SK-N-SH (cell line): ENCODE measurements at regions not wholly inside any gene's neighbourhood (a gene's known extent, or its start where the extent isn't known, plus 50 kb on each side); places are given as distances from the start of the nearest gene placed in this dataset.

ENCODE experiments used
- CTCF ChIA-PET: fragments of 300-600, 350-600 bp; formaldehyde crosslinking; extraction: SDS; loops from one replicate; lab custom pipeline; 2021; lab: Yijun Ruan, JAX
- POLR2A ChIA-PET: fragments of 350-600 bp; sonication (Branson Sonifier 250); formaldehyde crosslinking; extraction: SDS; loops from one replicate; lab custom pipeline; 2020; ENCODE audit warnings: antibody characterized with exemption, inconsistent platforms; lab: Yijun Ruan, JAX
- DNase-seq: peaks from one replicate; pipeline ENCODE4 v3.0.0; 2012
- H2AFZ ChIP-seq: fragments of 200-600 bp; sonication (generic); 2 replicates; pipeline ENCODE4 v1.8.1; 2016; ENCODE audit warnings: antibody characterized with exemption, mild to moderate bottlenecking, low read depth
- H3F3A ChIP-seq: fragments of 200-600 bp; sonication (generic); replicated peaks from 2 replicates; pipeline ENCODE3; 2016; ENCODE audit warnings: antibody characterized with exemption, mild to moderate bottlenecking; ENCODE audit not compliant: insufficient read depth
- H3K27ac ChIP-seq, 2 experiments: fragments of 200-500 bp in 1 of 2; fragments of 200-600 bp in 1 of 2; sonication (Bioruptor generic) in 1 of 2; sonication (generic), shearing (Covaris generic) in 1 of 2; 2 replicates each; pipeline versions ENCODE4 v1.5.1 to v1.6.1; 2014 to 2016; ENCODE audit warnings: low read depth in 2 of 2, inconsistent platforms in 1 of 2, low read length in 1 of 2, mild to moderate bottlenecking in 1 of 2, mixed read lengths in 1 of 2
- H3K27me3 ChIP-seq: fragments of 200-600 bp; sonication (generic), shearing (Covaris generic); 2 replicates; pipeline ENCODE4 v1.6.1; 2016; ENCODE audit warnings: mixed run types; ENCODE audit not compliant: insufficient read depth
- H3K36me3 ChIP-seq, 2 experiments: fragments of 200-500 bp in 1 of 2; fragments of 200-600 bp in 1 of 2; sonication (Bioruptor generic) in 1 of 2; sonication (generic) in 1 of 2; replicated peaks in 1 of 2; 2 replicates each; pipeline versions ENCODE3 to v1.5.1; 2014 to 2016; ENCODE audit warnings: low read length in 1 of 2, mild to moderate bottlenecking in 1 of 2; ENCODE audit not compliant: insufficient read depth in 2 of 2, control insufficient read depth in 1 of 2
- H3K4me1 ChIP-seq, 2 experiments: fragments of 200-500 bp in 1 of 2; fragments of 200-600 bp in 1 of 2; sonication (Bioruptor generic) in 1 of 2; sonication (generic), shearing (Covaris generic) in 1 of 2; 2 replicates each; pipeline versions ENCODE4 v1.5.1 to v1.6.1; 2014 to 2016; ENCODE audit warnings: low read depth in 1 of 2, low read length in 1 of 2, mixed run types in 1 of 2; ENCODE audit not compliant: insufficient read depth in 2 of 2, control insufficient read depth in 1 of 2
- H3K4me2 ChIP-seq: fragments of 200-600 bp; sonication (generic), shearing (Covaris generic); 2 replicates; pipeline ENCODE4 v1.6.1; 2017; ENCODE audit warnings: mixed run types
- H3K4me3 ChIP-seq, 2 experiments: fragments of 200-500 bp in 1 of 2; fragments of 200-600 bp in 1 of 2; sonication (Bioruptor generic) in 1 of 2; sonication (generic), shearing (Covaris generic) in 1 of 2; 2 replicates each; pipeline versions ENCODE4 v1.5.1 to v1.8.1; 2014 to 2016; ENCODE audit warnings: low read depth in 2 of 2, inconsistent platforms in 1 of 2, low read length in 1 of 2, mild to moderate bottlenecking in 1 of 2, mixed read lengths in 1 of 2, moderate library complexity in 1 of 2
- H3K79me2 ChIP-seq: fragments of 200-600 bp; sonication (generic); 2 replicates; pipeline ENCODE4 v1.8.1; 2017; ENCODE audit warnings: mild to moderate bottlenecking; ENCODE audit not compliant: insufficient read depth
- H3K9ac ChIP-seq: fragments of 200-600 bp; sonication (generic); 2 replicates; pipeline ENCODE4 v1.6.1; 2017; ENCODE audit warnings: mixed run types
- H3K9me2 ChIP-seq: fragments of 200-600 bp; sonication (generic); 2 replicates; pipeline ENCODE4 v1.6.1; 2017; ENCODE audit warnings: mixed run types
- H3K9me3 ChIP-seq: fragments of 200-600 bp; sonication (generic); 2 replicates; pipeline ENCODE4 v1.6.1; 2017; ENCODE audit warnings: mixed run types, mild to moderate bottlenecking, moderate library complexity
- H4K20me1 ChIP-seq: fragments of 200-600 bp; sonication (generic); 2 replicates; pipeline ENCODE4 v1.6.1; 2017; ENCODE audit warnings: mild to moderate bottlenecking, mixed run types; ENCODE audit not compliant: insufficient read depth
- ELF1 ChIP-seq: IDR thresholded peaks from 2 replicates; pipeline ENCODE4 v1.4.0; 2012
- EP300 ChIP-seq, 2 experiments: IDR thresholded peaks; 2 replicates each; pipeline versions ENCODE4 v1.4.0 to v1.6.1; 2012; ENCODE audit warnings: borderline replicate concordance in 1 of 2, low read depth in 1 of 2, low read length in 1 of 2
- EZH2phosphoT487 ChIP-seq: fragments of 200-600 bp; sonication (generic); IDR thresholded peaks from 2 replicates; pipeline ENCODE4 v1.6.1; 2017; ENCODE audit warnings: low read depth, mixed run types, mild to moderate bottlenecking, antibody characterized with exemption, moderate library complexity, borderline replicate concordance
- FOSL2 ChIP-seq: IDR thresholded peaks from 2 replicates; pipeline ENCODE4 v1.4.0; 2012; ENCODE audit warnings: low read depth, mild to moderate bottlenecking, moderate library complexity, borderline replicate concordance
- GATA2 ChIP-seq: sonication (generic); formaldehyde crosslinking; IDR thresholded peaks from 2 replicates; pipeline ENCODE4 v1.5.0; 2020; ENCODE audit warnings: mild to moderate bottlenecking, missing genetic modification reagents
- JUND ChIP-seq: IDR thresholded peaks from 2 replicates; pipeline ENCODE4 v1.4.0; 2012
- MXI1 ChIP-seq: IDR thresholded peaks from 2 replicates; pipeline ENCODE4 v1.6.1; 2012; ENCODE audit warnings: mild to moderate bottlenecking, low read depth, low read length, improper control_type of control experiment
- NRF1 ChIP-seq: IDR thresholded peaks from 2 replicates; pipeline ENCODE4 v1.6.1; 2012; ENCODE audit warnings: low read depth, mild to moderate bottlenecking, low read length
- POLR2AphosphoS5 ChIP-seq: IDR thresholded peaks from 2 replicates; pipeline ENCODE4 v1.6.1; 2012; ENCODE audit warnings: low read depth, low read length
- SIN3A ChIP-seq: IDR thresholded peaks from 2 replicates; pipeline ENCODE4 v1.6.1; 2012; ENCODE audit warnings: low read depth, mild to moderate bottlenecking, low read length, moderate library complexity, borderline replicate concordance
- TAF1 ChIP-seq: IDR thresholded peaks from 2 replicates; pipeline ENCODE4 v1.6.1; 2012; ENCODE audit warnings: low read depth, mild to moderate bottlenecking, low read length, moderate library complexity, borderline replicate concordance
- TCF12 ChIP-seq: IDR thresholded peaks from 2 replicates; pipeline ENCODE4 v1.4.0; 2012
- USF2 ChIP-seq: fragments of 150-350 bp; IDR thresholded peaks from 2 replicates; pipeline ENCODE4 v1.6.1; 2017; ENCODE audit warnings: antibody characterized with exemption, low read length, low read depth, borderline replicate concordance
- YY1 ChIP-seq: IDR thresholded peaks from 2 replicates; pipeline ENCODE4 v1.4.0; 2012; ENCODE audit warnings: low read depth, mild to moderate bottlenecking
- ZBTB33 ChIP-seq: IDR thresholded peaks from 2 replicates; pipeline ENCODE4 v1.4.0; 2012; ENCODE audit warnings: low read depth, borderline replicate concordance
- WGBS: methylation state at CpG from one replicate; pipeline ENCODE4 v1.1.6; 2017; ENCODE audit warnings: low lambda C conversion rate; 5-methylcytosine and 5-hydroxymethylcytosine counted together

GRCh38 chr2:109681633-109682380 lies 67.6 kb downstream of the SOWAHC start:
- H3K9me3 ChIP-seq, result no peaks in the 10 kb centered on the region
- ChIA-PET CTCF (no interaction called here), POLR2A (no interaction called here)
- TF ChIP-seq NRF1 (no peak), TCF12 (no peak), TAF1 (no peak), POLR2AphosphoS5 (no peak), EP300 (IDR thresholded peaks at IDR 0.05; ENCODE audit: borderline replicate concordance in 1 of 2, low read depth in 1 of 2, low read length in 1 of 2) (no peak)
- H3K27me3 ChIP-seq, result no peaks in the 10 kb centered on the region; the same call in 1 of the 2 replicates
- no peaks in the 10 kb centered on the region for H3K9me2 ChIP-seq
- H3F3A ChIP-seq, result no peaks in the 10 kb centered on the region
- no peaks in the 10 kb centered on the region for H4K20me1 ChIP-seq
- peaks cover 0 to 11% of the 10 kb centered on the region in 2 experiments; a peak in 1 of 4 replicates for H3K4me1 ChIP-seq
- no peak overlapping the region for H3K4me3 ChIP-seq
- H3K79me2 ChIP-seq, result no peaks in the 10 kb centered on the region
- no peak for DNase-seq
- no peak overlapping the region for H3K4me2 ChIP-seq
- 59% methylated on average over 2 of the region's 5 CpGs for WGBS
- no peaks in the 10 kb centered on the region for H3K36me3 ChIP-seq
- H3K9ac ChIP-seq, result no peak overlapping the region
- H3K27ac ChIP-seq, result no peak overlapping the region
- no peak overlapping the region for H2AFZ ChIP-seq

- no peaks in the 10 kb centered on the region for H4K20me1 ChIP-seq
- no peak overlapping the region for H3K4me2 ChIP-seq
- H3K9ac ChIP-seq, result no peak overlapping the region
- no peak overlapping the region for H3K27ac ChIP-seq
- ChIA-PET POLR2A (no interaction called here), CTCF (no interaction called here)
- peaks cover 0 to 11% of the 10 kb centered on the region in 2 experiments; a peak in 1 of 4 replicates for H3K4me1 ChIP-seq
- H3K79me2 ChIP-seq, result no peaks in the 10 kb centered on the region
- no peak overlapping the region for H2AFZ ChIP-seq
- H3K4me3 ChIP-seq, result no peak overlapping the region
- H3K9me2 ChIP-seq, result no peaks in the 10 kb centered on the region
- 79% methylated on average over 2 of the region's 8 CpGs for WGBS
- no peaks in the 10 kb centered on the region for H3K36me3 ChIP-seq
- no peaks in the 10 kb centered on the region for H3K9me3 ChIP-seq
- TF ChIP-seq TCF12 (no peak), JUND (no peak), ZBTB33 (no peak)
- H3K27me3 ChIP-seq, result no peaks in the 10 kb centered on the region
- no peaks in the 10 kb centered on the region for H3F3A ChIP-seq
- DNase-seq, result no peak
These were observed 69.3 kb downstream of the SOWAHC start for GRCh38 chr2:109683452-109683851.

GRCh38 chr2:109685453-109685852 lies 71.3 kb downstream of the SOWAHC start:
- POLR2A ChIA-PET, result no interaction called here

More at GRCh38 chr2:109685453-109685852, 71.3 kb downstream of the SOWAHC start:
- no peak for TF ChIP-seq FOSL2
- TF ChIP-seq SIN3A, result no peak
- TF ChIP-seq USF2, result no peak
- TF ChIP-seq YY1, result no peak
- TF ChIP-seq ZBTB33, result no peak
- TF ChIP-seq ELF1, result no peak
- no peak for TF ChIP-seq TAF1
- no peak for TF ChIP-seq GATA2 (CRISPR knock-in tag)
- TF ChIP-seq POLR2AphosphoS5, result no peak
- no peak for TF ChIP-seq EZH2phosphoT487
- TF ChIP-seq MXI1, result no peak
- DNase-seq, result no peak
- Histone ChIP-seq H3K4me3 (no peak overlapping the region), H3K27ac (peak overlapping the region in 1 of 2 experiments; percentile 6; a peak in 1 of 4 replicates), H2AFZ (0 out of 2 replicates have a peak overlapping the region, but pooled peaks have one; percentile 16), H3K9ac (no peak overlapping the region), H3K4me2 (no peak overlapping the region), H3K36me3 (no peaks in the 10 kb centered on the region), H3F3A (no peaks in the 10 kb centered on the region), H4K20me1 (no peaks in the 10 kb centered on the region), H3K79me2 (no peaks in the 10 kb centered on the region), H3K9me2 (no peaks in the 10 kb centered on the region), H3K27me3 (no peaks in the 10 kb centered on the region), H3K4me1 (peaks cover 0 to 10% of the 10 kb centered on the region in 2 experiments; a peak in 2 of 4 replicates), H3K9me3 (no peaks in the 10 kb centered on the region)
- CTCF ChIA-PET, result interaction anchor here (2.3 kb wide), 1 partner anchor 139 kb away, joined by 8 read pairs; no protein-coding TSS in a partner anchor
- 69% methylated on average over 4 of the region's 4 CpGs for WGBS
